ENCODE measurements at regions not wholly inside any gene's neighbourhood (a gene's known extent, or its start where the extent isn't known, plus 50 kb on each side); places are given as distances from the start of the nearest gene placed in this dataset.

GRCh38 chr20:12597551-12597950 is 411.2 kb upstream of the SPTLC3 start:
- no peak for DNase-seq

DNA sequence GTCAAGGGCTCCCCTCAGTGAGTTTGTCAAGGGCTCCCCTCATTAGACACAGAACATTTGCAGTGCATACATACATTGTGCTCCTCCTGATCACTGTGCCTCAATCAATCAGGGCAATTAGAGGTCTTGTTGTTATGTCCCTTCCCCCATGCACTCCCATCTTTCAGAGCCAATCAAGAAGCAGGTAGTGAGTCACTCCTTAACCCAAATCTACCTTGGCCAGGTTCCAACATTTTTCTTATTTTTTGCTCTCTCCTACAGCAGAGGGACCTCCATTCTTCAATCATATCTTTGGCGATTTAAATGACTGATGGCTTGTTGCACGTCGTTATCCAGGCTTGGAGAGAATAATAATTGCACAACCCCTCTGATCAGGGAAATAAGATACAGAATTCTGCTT is 409.9 kb upstream of the SPTLC3 start:
- DNase-seq, result no peak

- DNase-seq, result no peak
Measured at GRCh38 chr20:12599494-12599893, 409.3 kb upstream of the SPTLC3 start.

GRCh38 chr20:12605751-12606150 is 403.0 kb upstream of the SPTLC3 start:
- DNase-seq, result no peak

DNA sequence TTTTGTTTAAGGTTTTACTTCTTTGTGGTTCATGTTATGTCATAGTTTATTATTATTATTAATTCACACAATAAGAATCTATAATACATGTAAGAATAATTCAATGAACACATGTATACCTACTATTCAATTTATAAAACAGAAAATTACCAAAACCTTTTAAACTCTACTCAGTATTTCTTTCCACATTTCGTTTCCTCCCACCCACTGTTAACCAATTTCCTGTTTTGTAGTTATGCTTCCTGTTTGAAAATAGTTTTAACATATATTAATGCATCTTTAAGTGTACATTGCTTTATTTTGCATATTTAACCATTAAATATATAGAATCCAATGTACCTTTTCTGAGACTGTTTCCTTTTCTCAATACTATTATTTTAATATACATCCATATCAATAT is 397.9 kb upstream of the SPTLC3 start:
- no peak for DNase-seq

DNA sequence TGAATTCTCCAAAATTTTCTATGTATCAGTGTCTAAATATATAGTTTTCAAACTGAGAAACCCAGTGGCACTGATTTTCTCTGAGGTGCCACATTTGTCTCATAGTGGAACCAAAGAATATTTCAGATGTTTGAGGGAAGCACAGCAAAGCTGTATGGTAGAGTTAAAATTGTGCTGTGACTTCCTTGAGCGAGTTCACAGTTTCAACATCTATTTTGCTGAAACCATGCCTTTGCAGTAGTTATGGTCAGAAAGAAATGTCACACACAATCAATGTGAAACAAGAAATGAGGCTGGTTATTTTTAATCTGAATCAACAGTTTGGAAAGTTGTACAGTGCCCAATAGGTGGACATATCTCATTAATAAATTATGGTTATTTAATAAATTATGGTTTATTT is 394.0 kb upstream of the SPTLC3 start:
- DNase-seq, result no peak

DNA sequence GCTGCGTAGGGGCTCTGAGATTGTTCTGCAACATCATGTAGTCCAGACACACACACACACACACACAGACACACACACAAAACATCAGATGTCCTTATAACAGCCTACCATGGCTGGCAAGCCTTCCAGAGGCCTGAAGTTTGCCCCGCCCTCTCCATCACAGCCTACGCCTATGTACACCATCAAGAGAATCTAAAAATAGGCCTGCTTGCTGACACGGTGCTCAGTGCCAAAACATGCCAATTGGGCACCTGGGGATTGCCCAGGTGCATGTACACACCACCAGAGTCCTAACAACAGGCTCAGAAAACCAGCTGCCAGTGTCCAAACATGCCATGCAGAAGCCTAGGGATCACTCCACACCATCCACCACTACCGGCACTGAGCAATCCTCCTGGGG is 391.7 kb upstream of the SPTLC3 start:
- DNase-seq, result no peak

- DNase-seq, result no peak
Measured at GRCh38 chr20:12623870-12624269, 384.9 kb upstream of the SPTLC3 start.

DNA sequence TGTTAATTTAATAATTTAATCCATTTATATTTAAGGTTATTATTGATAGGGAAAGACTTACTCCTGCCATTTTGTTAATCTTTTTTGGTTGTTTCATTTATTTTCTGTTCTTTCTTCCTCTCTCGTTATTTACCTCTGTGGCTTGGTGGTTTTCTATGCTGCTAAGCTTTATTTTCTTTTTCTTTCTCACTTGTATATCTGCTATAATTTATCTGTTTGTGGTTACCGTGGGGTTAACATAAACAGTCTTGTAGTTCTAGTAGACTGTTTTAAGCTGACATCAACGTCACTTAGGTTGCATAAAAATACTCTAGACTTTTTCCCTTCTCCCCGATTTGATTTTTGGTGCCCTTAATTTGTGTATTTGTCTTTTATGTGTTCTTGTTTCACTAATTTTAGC is 381.3 kb upstream of the SPTLC3 start:
- no peak for DNase-seq

GRCh38 chr20:12638633-12639312 is 370.0 kb upstream of the SPTLC3 start:
- no peak for DNase-seq

GRCh38 chr20:12640251-12640650 is 368.5 kb upstream of the SPTLC3 start:
- no peak for DNase-seq

GRCh38 chr20:12641619-12642018 is 367.2 kb upstream of the SPTLC3 start:
- no peak for DNase-seq

GRCh38 chr20:12644461-12644860 is 364.3 kb upstream of the SPTLC3 start:
- DNase-seq, result no peak

- DNase-seq, result no peak
Measured at GRCh38 chr20:12649234-12649633, 359.5 kb upstream of the SPTLC3 start.

DNA sequence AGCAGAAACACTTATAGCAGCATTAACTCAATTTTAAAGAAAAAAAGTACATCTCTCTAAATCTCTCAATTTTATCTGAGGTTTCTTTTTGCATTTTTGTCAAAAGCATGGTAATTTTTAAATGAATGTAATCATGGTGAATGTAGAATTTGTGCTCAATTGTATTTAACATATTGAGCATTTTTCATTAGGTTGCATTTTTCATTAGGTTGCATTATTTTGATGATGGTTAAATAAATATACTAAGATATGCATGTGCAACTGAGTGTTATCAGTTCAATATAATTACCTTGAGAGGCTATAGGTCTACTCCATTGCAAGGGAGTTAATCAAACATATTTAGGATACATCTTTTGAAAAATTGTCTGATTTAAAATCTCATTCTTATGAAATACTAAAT is 355.1 kb upstream of the SPTLC3 start:
- DNase-seq, result no peak

- no peak for DNase-seq
Measured at GRCh38 chr20:12659942-12660341, 348.8 kb upstream of the SPTLC3 start.

DNA sequence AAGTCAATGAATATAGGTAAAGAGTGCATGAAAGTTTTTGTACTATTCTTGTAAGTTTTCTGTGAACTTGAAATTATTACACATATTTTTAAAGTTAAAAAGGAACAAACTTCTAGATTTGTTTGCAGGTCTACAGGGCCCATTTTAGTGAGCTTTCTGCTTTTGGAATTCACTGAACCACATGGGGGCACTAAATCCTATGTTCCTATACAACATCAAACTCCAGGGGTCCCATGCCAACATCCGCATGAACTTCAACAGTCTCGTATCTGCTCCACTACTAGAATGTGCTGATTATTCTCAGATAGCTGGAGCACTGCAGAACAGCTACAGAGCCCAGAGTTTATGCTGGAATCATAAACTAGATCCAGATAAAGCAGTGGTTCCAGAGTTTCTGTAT is 347.9 kb upstream of the SPTLC3 start:
- DNase-seq, result no peak

DNA sequence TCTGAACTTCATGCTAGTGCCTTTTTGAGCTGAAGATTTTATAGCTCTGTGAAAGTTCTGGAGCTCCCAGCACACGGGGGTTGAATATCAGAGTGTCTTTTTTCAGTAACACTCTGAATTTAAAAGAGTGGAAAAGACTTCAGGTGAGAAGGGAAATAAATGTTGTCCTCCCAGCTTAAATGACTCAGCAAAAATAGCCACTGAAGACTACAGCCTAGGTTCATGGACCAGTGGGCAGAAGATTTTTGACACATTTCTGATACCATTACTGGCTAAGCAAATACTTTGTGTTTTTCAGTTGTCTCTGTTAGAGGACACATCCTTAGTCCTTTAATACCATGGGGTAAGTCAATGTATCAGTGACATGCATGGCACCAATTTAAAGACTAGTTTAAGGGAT is 338.5 kb upstream of the SPTLC3 start:
- no peak for DNase-seq

- no peak for DNase-seq
Measured at GRCh38 chr20:12673352-12673751, 335.4 kb upstream of the SPTLC3 start.

DNA sequence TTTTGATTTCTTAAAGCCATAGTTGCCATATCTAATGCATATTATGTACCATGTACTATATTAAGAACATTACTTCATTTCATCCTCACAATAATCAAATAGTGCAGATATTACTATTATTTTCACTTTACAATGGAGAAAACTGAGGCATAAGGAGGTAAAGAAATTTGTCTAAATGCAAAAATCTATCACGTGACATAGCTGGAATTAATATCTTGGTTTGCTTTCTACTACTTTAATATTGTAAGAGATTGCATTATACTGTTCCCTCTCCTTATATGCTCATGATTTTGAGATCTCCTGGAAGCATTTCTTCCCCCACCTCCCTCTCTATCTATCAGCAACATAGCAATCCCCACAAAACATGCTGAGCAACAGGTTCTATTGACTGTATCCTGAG is 330.8 kb upstream of the SPTLC3 start:
- no peak for DNase-seq

- no peak for DNase-seq
Measured at GRCh38 chr20:12679447-12679846, 329.3 kb upstream of the SPTLC3 start.

- no peak for DNase-seq
Measured at GRCh38 chr20:12682613-12683012, 326.2 kb upstream of the SPTLC3 start.

DNA sequence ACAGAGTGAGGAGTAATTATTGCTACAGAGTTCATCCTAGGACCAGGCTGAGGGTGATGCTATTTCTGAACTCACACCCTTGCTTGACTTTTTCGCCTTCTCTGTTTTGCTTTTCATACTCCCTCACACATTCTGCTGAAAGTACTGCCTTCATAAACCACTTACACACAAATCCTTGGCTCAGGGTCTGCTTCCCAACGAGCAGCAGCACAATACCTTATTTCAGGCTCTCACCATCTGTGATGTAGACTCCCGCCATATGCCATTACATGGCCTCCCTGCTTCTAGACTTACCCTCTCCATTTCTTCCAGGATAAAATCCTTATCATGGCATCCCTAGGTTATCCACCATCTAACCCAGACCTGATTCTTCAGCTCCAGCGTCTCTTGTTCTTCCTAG is 321.3 kb upstream of the SPTLC3 start:
- no peak for DNase-seq

GRCh38 chr20:12695937-12696336 is 312.8 kb upstream of the SPTLC3 start:
- DNase-seq, result no peak

DNA sequence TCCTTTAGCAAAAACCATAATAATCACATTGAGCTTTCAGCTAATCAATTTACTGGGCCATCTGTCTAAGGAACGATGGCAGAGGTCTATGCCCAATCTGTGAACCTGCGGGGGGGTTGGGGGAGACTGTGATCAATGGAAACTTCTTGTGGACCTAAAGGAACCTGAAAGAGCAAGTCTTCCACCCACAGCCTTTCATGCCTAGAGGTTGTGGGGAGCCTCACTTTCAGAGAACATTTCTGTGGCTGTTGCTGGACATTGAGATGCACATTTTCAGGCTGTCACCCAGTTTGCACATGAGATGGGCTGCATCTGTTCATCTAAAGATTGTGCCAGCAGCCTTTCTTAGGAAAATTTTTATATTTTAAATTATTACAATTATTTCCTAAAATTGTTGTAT is 310.0 kb upstream of the SPTLC3 start:
- no peak for DNase-seq

All from hematopoietic multipotent progenitor cell treated with erythropoietin and hydrocortisone succinate and interleukin-3 and kit ligand, for 8 days (in vitro differentiated cells).